Stimulated activated CD4-positive, alpha-beta T cell treated with anti-CD3 and anti-CD28 coated beads, Interleukin-1b, Interleukin-23, amount 100 ng/mL, for 24 hours (primary cell): ENCODE measurements at regions not wholly inside any gene's neighbourhood (a gene's known extent, or its start where the extent isn't known, plus 50 kb on each side); places are given as distances from the start of the nearest gene placed in this dataset.
"Not testable (repeated sequence)": the region's sequence is repeated elsewhere in the genome, so short reads cannot be mapped to it uniquely, and the experiment has no call there.

Experiments used
- DNase-seq, 4 experiments: peaks; one replicate each; pipeline ENCODE4 v3.0.0-alpha.2; 2020; ENCODE audit warnings: low read depth in 4 of 4, low spot score in 1 of 4

- DNase-seq = no peak
Observed at GRCh38 chr17:31629696-31630470, 229.2 kb downstream of the COPRS start.

- no peak for DNase-seq
Observed at GRCh38 chr17:31627960-31628359, 231.1 kb downstream of the COPRS start.

- DNase-seq = no peak
Observed at GRCh38 chr17:31623990-31624389, 232.5 kb downstream of the RAB11FIP4 start.

- DNase-seq = no peak
Observed at GRCh38 chr17:31622500-31622899, 231.0 kb downstream of the RAB11FIP4 start.

DNA sequence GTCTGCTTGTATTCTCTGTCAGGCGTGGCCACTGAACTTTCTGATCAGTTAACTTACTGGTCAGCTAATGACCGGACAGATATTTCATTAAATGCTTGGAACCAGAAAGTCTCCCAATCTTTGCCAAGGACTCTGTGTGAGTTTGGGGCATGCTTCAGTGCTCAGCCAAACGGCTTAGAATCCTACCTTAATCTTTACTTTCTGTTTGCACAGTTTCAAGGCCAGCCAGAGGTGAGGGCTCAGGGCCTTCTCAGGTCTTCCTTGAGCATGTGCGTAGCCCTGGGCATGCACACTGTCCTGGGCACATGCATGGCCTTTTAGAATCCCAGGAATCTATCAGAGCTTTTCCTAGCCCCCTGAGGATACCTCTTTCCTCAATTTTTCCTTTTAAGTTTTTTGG lies 230.1 kb downstream of the RAB11FIP4 start:
- DNase-seq = no peak

DNA sequence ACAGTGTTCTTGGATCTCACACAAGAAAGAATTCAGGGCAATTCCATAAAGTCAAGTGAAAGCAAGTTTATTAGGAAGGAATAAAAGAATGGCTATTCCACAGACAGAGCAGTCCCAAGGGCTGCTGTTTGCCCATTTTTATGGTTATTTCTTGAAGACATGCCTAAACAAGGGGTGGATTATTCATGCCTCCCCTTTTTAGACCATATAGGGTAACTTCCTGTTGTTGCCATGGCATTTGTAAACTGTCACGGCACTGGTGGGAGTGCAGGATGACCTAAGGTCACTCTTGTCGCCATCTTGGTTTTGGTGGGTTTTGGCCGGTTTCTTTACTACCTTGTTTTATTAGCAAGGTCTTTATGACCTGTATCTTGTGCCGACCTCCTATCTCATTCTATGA lies 219.6 kb downstream of the RAB11FIP4 start:
- DNase-seq = not testable (repeated sequence)

DNA sequence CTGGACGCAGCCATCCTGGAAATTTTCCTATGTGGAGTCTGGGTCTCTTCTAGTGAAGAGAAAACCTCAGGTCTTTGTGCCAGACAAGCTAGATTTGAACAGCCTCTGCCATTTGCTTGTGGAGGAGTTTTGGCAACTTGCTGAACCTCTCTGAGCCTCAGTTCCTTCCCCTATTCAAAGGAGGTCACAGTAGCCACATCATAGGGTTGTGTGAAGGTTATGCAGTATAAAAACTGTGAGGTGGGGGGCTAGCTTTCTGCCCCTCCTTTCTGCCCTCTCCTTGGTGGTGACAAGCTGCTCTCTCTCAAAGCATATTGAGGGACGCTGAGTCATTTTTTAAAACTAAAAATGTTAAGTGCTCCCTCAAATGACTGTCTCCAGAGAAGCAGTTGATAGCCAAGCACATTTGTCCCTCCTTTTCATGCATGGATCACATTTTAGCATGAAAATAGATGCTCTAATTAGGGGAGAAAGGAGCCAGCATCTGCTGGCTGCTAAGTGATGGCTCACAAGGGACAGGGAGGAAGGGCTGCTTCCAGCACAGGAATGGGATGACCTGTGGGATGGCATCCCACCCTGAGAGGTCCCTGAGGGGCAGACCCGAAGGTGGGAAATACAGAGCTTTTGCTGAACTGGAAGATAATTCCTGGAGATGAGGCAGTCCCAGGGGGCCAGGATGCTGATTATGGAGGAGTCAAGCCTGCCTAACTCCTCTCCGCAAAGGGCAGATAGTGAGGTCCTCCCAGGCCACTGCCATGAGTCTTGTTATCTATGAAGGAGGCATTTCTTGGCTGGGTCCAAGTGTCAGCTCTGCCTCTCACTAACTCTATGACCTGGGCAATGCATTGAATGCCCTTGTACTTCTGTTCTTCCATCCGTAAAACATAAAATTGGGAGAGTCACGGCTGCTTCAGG lies 218.8 kb downstream of the RAB11FIP4 start:
- DNase-seq = no peak

DNA sequence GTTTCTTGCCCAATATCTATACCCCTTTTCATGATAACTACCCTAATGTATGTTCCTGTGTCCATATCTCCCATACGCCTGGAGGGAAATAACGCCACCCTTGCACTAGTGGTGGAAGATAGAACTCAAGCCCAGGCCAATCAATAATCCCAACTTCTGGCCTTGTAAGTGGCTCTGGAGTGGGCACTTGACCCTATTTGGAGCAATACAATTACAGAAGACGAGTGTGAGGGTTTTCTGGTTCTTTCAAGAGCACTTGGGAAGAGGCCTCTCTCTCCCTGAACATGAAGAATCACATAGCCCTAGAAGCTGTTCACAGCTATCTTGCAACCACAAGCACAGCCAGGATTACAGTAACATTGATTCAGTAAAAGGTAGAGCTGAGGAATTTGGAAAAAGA lies 217.9 kb downstream of the RAB11FIP4 start:
- DNase-seq = no peak

DNA sequence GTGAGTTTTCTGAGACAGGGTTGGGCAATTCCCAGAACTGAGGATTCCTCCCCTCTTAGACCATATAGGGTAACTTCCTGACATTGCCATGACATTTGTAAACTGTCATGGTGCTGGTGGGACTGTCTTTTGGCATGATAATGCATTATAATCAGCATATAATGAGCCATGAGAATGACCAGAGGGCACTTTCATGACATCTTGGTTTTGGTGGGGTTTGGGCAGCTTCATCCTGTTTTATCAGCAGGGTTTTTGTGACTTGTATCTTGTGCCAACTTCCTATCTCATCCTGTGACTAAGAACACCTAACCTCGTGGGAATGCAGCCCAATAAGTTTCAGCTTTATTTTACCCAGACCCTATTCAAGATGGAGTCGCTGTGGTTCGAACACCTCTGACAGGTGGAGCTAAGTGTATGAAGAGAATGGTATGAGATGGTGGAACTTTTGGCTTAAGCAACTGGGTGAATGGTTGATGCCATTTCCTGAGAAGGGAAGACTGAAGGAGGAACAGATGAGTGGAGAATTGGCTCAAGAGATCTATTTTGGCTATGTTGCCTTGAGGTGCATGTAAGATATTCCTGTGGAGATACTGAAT lies 217.3 kb downstream of the RAB11FIP4 start:
- DNase-seq = no peak

DNA sequence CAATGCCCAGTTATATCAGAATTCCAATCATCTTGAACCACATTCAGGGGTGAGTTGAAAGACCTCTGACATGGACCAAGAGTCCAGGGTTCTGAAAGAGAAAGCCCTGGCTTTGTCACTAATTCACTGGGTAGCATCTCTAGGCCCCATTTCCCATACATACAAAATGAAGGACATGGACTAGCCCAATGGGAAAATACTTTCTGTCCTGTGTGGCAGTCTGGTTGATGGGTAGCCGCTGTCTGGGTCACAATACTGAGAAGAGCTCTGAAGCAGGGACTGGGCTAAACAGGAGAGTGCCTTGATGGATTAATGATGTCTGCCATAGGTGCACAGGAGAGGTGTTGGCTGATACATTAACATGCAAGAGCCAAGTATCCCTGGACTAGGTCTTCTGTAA lies 214.3 kb downstream of the RAB11FIP4 start:
- DNase-seq = no peak

- no peak for DNase-seq
Observed at GRCh38 chr17:31604936-31605335, 213.5 kb downstream of the RAB11FIP4 start.

DNA sequence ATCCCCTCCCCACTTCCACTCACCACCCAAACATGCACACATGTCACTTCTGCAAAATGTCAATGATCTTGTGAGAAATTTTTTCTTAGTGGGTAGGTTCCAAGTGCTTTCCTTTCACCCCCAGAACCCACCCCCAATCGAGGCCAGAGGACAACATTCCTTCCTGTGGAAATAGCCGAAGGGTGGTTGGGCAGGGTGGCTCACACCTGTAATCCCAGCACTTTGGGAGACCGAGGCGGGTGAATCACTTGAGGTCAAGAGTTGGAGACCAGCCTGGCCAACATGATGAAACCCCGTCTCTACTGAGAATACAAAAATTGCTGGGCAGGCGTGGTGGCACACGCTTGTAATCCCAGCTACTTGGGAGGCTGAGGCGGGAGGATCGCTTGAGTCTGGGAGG lies 208.7 kb downstream of the RAB11FIP4 start:
- not testable (repeated sequence) for DNase-seq

- DNase-seq = no peak
Observed at GRCh38 chr17:31598921-31599571, 207.6 kb downstream of the RAB11FIP4 start.

DNA sequence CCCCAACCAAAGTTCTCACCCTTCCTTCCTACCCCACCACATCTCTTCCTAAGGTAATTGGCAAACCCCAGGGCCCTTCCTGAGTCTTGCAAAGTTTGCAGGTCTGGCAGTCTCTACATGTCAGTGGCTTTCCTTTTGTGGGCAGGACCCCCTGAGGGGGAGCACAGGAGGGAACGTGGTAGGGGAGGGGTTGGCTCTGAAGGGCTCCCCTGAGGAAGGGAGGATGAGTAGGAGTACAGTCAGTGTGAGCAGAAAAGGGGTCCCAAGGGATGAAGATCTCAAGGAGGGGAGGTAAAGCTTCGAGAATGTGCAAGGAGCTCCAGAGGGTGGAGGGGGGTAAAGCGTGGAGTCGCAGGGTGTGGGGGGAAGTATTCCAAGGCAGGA lies 206.9 kb downstream of the RAB11FIP4 start:
- DNase-seq = no peak

DNA sequence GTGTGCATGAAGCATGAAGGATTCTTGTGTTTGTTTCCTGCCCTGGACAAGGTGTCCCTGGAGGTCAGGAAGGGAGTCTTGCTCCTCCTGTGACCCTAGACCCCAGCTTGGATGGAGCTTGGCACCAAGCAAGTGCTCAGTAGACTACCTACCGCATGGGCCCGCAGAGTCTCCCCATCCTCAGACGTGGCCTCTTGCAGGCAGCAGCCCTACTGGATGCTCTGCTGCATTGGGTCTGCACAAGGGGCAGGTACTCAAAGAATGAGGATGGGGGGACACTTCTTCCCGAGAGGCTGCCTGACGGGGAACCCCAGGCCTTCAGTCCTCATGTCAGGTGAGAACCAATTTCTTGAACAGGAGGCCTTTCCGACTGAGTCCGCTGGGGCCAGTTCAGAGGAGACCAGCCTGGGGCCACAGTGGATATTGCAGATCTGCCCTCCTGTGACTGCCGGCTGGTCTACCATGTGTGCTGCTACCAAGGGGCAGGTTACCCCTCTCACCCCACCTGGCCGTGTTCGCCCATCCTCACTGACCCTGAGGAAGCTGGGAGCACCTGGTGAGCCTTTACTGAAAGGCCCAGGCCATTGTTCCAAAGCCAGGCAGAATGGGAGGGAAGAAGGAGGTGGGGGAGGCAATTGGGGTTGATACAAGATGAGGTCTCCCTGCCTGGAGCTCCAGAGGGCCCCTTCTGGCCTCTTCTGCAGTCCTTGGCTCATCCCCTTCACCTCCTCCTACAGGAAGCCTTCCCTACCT lies 206.3 kb downstream of the RAB11FIP4 start:
- DNase-seq = no peak

- no peak for DNase-seq
Observed at GRCh38 chr17:31596382-31597323, 205.2 kb downstream of the RAB11FIP4 start.

GRCh38 chr17:31595666-31596381 lies 204.3 kb downstream of the RAB11FIP4 start:
- DNase-seq = no peak

- DNase-seq = no peak
Observed at GRCh38 chr17:31595076-31595475, 203.6 kb downstream of the RAB11FIP4 start.

DNA sequence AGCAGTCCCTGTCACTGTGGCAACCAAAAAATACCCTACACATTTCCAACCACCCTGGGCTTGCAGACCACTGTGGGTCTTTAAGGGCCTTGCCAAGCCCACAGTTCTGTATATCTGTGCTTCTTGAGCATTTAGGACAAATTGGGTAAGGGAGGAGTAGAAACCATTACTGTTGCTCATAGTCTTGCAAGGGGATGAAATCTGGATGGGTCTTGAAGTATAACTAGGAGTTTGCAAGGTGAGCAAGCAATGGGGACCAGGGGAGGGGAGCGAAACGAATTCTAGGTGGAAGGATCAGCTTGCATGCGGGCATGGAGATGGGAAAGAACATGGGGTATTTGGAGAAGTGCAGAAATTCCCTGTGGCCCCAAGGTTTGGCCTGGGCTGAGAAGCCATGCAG lies 202.9 kb downstream of the RAB11FIP4 start:
- no peak for DNase-seq
